ENCODE measurements at regions not wholly inside any gene's neighbourhood (a gene's known extent, or its start where the extent isn't known, plus 50 kb on each side); places are given as distances from the start of the nearest gene placed in this dataset.
"Not testable (repeated sequence)": the region's sequence is repeated elsewhere in the genome, so short reads cannot be mapped to it uniquely, and the experiment has no call there.

GRCh38 chr12:73158341-73158740, 886.2 kb downstream of the TRHDE start:
- no peak for DNase-seq
- in situ Hi-C loops (cut with MboI; ENCODE audit: low pct_unique_long_range_greater_than_20kb, low sequenced_read_pairs): no loop called here

DNA sequence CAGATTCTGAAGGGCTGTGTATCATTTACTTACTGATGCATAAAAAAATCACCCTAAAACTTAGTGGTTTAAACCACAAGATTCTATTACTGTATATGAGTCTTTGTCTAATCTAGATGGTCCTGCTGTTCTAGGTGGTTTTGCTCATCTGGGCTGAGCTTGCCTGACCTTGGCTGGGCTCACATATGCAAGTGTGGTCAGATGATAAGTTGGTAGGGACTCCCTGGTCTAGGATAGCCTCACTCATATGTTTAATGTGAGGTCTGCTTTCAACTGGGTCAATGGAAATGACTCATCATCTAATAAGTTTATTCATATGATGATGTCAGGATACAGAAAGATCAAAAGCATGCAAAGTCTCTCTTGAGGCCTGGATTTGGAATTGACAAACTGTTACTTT, 887.8 kb downstream of the TRHDE start:
- in situ Hi-C loops (cut with MboI; ENCODE audit: low pct_unique_long_range_greater_than_20kb, low sequenced_read_pairs): no loop called here
- no peak for DNase-seq

GRCh38 chr12:73161970-73162369, 889.8 kb downstream of the TRHDE start:
- in situ Hi-C loops (cut with MboI; ENCODE audit: low pct_unique_long_range_greater_than_20kb, low sequenced_read_pairs): no loop called here
- DNase-seq: no peak

DNA sequence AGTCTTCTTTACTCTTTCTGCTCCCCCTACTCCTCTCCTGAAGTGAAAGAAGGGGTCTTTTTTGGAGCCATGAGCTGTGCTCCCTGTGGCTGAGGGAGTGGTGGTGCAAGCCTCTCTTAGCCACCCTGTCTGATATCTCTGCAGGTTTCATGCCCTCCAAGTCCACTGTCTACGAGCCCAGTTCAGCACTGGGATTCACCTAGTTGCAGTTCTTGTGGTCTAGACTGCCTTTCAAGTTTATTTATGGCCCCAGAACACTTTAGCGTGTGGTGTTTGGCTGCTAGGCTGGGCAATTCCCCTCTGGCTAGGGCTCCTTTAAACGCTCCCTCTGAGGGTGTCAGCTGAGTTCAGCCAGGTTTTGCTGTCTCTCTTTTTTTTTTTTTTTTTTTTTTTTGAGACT, 908.6 kb downstream of the TRHDE start:
- in situ Hi-C loops (cut with MboI; ENCODE audit: low pct_unique_long_range_greater_than_20kb, low sequenced_read_pairs): no loop called here
- DNase-seq: no peak

- in situ Hi-C loops (cut with MboI; ENCODE audit: low pct_unique_long_range_greater_than_20kb, low sequenced_read_pairs): no loop called here
- no peak for DNase-seq
Measured at GRCh38 chr12:73181244-73181643, 909.1 kb downstream of the TRHDE start.

- in situ Hi-C loops (cut with MboI; ENCODE audit: low pct_unique_long_range_greater_than_20kb, low sequenced_read_pairs): no loop called here
Measured at GRCh38 chr12:73185403-73185802, 913.2 kb downstream of the TRHDE start.

GRCh38 chr12:73186272-73186671, 914.1 kb downstream of the TRHDE start:
- in situ Hi-C loops (cut with MboI; ENCODE audit: low pct_unique_long_range_greater_than_20kb, low sequenced_read_pairs): no loop called here

More at GRCh38 chr12:73185403-73185802, 913.2 kb downstream of the TRHDE start:
- DNase-seq: no peak

GRCh38 chr12:73187765-73188164, 915.6 kb downstream of the TRHDE start:
- no peak for DNase-seq
- in situ Hi-C loops (cut with MboI; ENCODE audit: low pct_unique_long_range_greater_than_20kb, low sequenced_read_pairs): no loop called here

More at GRCh38 chr12:73186272-73186671, 914.1 kb downstream of the TRHDE start:
- no peak for DNase-seq

DNA sequence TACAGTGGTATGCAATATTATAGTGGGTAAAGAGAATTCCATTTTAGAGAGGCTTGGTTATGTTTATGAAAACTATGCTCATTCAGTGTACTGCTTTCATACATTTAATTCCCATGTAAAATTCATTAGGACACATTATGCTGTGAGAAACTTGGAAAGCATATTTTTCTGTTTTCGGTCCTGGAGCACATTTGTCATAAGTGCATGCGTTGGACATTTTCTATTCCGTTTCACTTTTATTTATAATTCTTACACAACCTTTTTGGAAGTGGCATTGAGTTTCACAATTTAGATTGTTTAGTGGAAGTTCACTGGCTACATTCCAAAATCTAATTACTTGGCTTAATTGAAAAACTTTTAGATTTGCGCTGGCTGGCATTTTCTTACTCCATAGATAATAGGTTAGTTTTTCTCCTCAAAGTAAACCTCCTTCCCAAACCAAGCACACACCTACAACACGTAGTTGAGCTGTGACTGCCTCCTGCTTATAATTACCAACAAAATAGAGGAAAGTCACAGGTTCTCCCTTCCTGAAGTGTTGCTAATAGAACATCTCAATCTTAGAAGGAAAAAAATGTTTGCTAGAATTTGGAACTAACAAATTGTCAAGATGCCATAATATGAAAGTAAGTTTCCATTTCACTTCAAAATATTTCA, 938.5 kb downstream of the TRHDE start:
- in situ Hi-C loops (cut with MboI; ENCODE audit: low pct_unique_long_range_greater_than_20kb, low sequenced_read_pairs): no loop called here
- DNase-seq: no peak

DNA sequence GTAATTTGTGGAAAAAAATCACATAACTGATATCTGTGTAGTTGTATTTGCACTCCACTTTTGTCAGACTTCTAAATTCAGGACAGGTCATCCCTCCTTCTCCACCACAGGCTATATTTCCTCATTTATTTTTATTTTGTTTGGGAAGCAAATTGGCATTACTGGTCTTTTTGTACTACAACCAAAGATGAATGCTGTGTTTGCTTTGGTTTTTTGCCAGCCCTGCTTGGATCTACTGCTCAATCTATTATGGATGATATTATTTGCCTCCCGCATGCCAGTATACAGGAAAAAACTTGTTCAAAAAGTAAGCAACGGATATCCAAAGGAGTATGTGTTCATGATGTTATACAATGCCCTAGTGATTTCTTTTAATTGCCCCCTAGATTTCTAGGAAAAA, 948.8 kb downstream of the TRHDE start:
- DNase-seq: no peak
- in situ Hi-C loops (cut with MboI; ENCODE audit: low pct_unique_long_range_greater_than_20kb, low sequenced_read_pairs): no loop called here

DNA sequence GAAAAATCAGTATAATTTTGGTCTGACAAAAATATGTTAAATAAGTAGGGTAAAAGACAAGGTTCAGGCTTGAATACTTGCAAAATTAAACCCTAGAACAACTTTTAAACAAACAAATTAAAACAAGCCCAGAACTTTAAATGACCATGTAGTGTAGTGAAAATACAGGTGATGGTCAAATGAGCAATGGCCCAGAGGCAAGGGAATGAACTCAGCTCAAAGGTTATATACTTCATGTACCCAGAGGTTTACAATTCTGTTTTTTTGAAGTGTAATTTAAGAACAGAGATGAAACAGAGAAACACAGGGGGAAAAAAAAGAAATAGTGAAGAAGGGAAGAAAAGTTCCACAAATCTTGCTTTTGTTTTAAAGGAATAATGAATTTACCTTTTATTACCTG, 949.2 kb downstream of the TRHDE start:
- DNase-seq: no peak
- in situ Hi-C loops (cut with MboI; ENCODE audit: low pct_unique_long_range_greater_than_20kb, low sequenced_read_pairs): no loop called here

DNA sequence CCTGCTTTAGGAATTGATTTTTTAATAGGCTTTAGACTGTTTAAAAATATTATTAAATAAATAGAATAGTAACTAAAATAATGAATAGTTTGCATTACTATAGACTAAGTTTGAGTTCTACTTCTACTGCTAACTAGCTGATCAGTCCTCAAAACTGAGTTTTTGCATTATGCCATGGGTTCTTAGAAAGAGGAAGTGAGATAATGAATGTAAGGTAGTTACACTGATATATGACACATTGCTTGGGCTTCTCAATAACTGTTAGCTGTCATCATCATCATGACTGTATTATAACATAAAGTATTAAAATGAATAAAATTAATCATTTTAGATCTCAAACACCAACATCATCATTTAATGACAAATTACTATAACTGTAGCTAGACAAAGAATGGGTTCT, 949.7 kb downstream of the TRHDE start:
- in situ Hi-C loops (cut with MboI; ENCODE audit: low pct_unique_long_range_greater_than_20kb, low sequenced_read_pairs): no loop called here
- no peak for DNase-seq

- in situ Hi-C loops (cut with MboI; ENCODE audit: low pct_unique_long_range_greater_than_20kb, low sequenced_read_pairs): no loop called here
- DNase-seq: no peak
Measured at GRCh38 chr12:73225371-73225937, 953.3 kb downstream of the TRHDE start.

- in situ Hi-C loops (cut with MboI; ENCODE audit: low pct_unique_long_range_greater_than_20kb, low sequenced_read_pairs): no loop called here
- DNase-seq: no peak
Measured at GRCh38 chr12:73225941-73226340, 953.8 kb downstream of the TRHDE start.

DNA sequence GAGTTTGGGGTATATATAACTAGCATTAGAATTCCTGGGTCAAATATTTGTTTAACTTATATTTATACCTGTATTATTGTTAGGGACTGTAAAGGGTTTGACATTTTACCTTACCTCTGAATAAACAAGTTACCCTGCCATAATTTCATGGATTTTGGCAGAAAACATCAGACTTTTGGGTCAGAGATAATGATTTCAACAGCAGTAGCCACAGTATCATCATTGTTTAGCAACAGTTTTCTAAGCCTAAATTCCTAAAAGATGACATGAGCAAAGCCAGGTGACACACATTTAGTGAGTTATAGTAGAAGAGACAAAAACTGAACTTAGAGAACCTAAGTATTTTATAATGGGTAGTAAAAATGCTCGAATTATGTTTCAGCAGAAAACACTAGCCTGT, 954.4 kb downstream of the TRHDE start:
- no peak for DNase-seq

GRCh38 chr12:73228828-73229227, 956.7 kb downstream of the TRHDE start:
- DNase-seq; in situ Hi-C loops (cut with MboI; ENCODE audit: low pct_unique_long_range_greater_than_20kb, low sequenced_read_pairs): not testable (repeated sequence)

More for the DNA sequence above, 954.4 kb downstream of the TRHDE start:
- in situ Hi-C loops (cut with MboI; ENCODE audit: low pct_unique_long_range_greater_than_20kb, low sequenced_read_pairs): no loop called here

GRCh38 chr12:73235387-73235786, 963.2 kb downstream of the TRHDE start:
- DNase-seq: no peak
- in situ Hi-C loops (cut with MboI; ENCODE audit: low pct_unique_long_range_greater_than_20kb, low sequenced_read_pairs): no loop called here

- in situ Hi-C loops (cut with MboI; ENCODE audit: low pct_unique_long_range_greater_than_20kb, low sequenced_read_pairs): no loop called here
- no peak for DNase-seq
Measured at GRCh38 chr12:73240110-73240509, 967.9 kb downstream of the TRHDE start.

- in situ Hi-C loops (cut with MboI; ENCODE audit: low pct_unique_long_range_greater_than_20kb, low sequenced_read_pairs): no loop called here
- DNase-seq: no peak
Measured at GRCh38 chr12:73262788-73263381, 990.7 kb downstream of the TRHDE start.

- in situ Hi-C loops (cut with MboI; ENCODE audit: low pct_unique_long_range_greater_than_20kb, low sequenced_read_pairs): no loop called here
- DNase-seq: no peak
Measured at GRCh38 chr12:73266206-73266605, 994.0 kb downstream of the TRHDE start.

GRCh38 chr12:73274976-73275375, 1002.8 kb downstream of the TRHDE start:
- no peak for DNase-seq
- in situ Hi-C loops (cut with MboI; ENCODE audit: low pct_unique_long_range_greater_than_20kb, low sequenced_read_pairs): no loop called here

All from KBM-7 (cell line).